NCI-H2107 (cell line): ENCODE measurements at regions not wholly inside any gene's neighbourhood (a gene's known extent, or its start where the extent isn't known, plus 50 kb on each side); places are given as distances from the start of the nearest gene placed in this dataset.
"Not testable (repeated sequence)": the region's sequence is repeated elsewhere in the genome, so short reads cannot be mapped to it uniquely, and the experiment has no call there.

ENCODE experiments used
- DNase-seq: peaks from one replicate; lab custom pipeline; 2025; lab: John Stamatoyannopoulos, UW

- no peak for DNase-seq
Observed at GRCh38 chr20:60096166-60096565, 137.9 kb downstream of the CDH26 start.

- DNase-seq: no peak
Observed at GRCh38 chr20:60097285-60097684, 139.1 kb downstream of the CDH26 start.

GRCh38 chr20:60100780-60101179 lies 142.6 kb downstream of the CDH26 start:
- no peak for DNase-seq

GRCh38 chr20:60101201-60101890 lies 143.1 kb downstream of the CDH26 start:
- DNase-seq: no peak

GRCh38 chr20:60101891-60102281 lies 143.7 kb downstream of the CDH26 start:
- no peak for DNase-seq

GRCh38 chr20:60102665-60103210 lies 144.5 kb downstream of the CDH26 start:
- no peak for DNase-seq

- no peak for DNase-seq
Observed at GRCh38 chr20:60104993-60105803, 147.0 kb downstream of the CDH26 start.

- DNase-seq: not testable (repeated sequence)
Observed at GRCh38 chr20:60106186-60106585, 148.0 kb downstream of the CDH26 start.

- DNase-seq: no peak
Observed at GRCh38 chr20:60107621-60108390, 149.6 kb downstream of the CDH26 start.

- DNase-seq: no peak
Observed at GRCh38 chr20:60108397-60108796, 150.2 kb downstream of the CDH26 start.

- no peak for DNase-seq
Observed at GRCh38 chr20:60113024-60113724, 155.0 kb downstream of the CDH26 start.

- no peak for DNase-seq
Observed at GRCh38 chr20:60113771-60114170, 155.5 kb downstream of the CDH26 start.

- no peak for DNase-seq
Observed at GRCh38 chr20:60115451-60115850, 157.2 kb downstream of the CDH26 start.

- DNase-seq: no peak
Observed at GRCh38 chr20:60116128-60116909, 158.1 kb downstream of the CDH26 start.

- no peak for DNase-seq
Observed at GRCh38 chr20:60117065-60117464, 158.8 kb downstream of the CDH26 start.

- DNase-seq: no peak
Observed at GRCh38 chr20:60121903-60122302, 163.7 kb downstream of the CDH26 start.

GRCh38 chr20:60122671-60123070 lies 164.4 kb downstream of the CDH26 start:
- DNase-seq: no peak

GRCh38 chr20:60123096-60123495 lies 164.9 kb downstream of the CDH26 start:
- DNase-seq: no peak

- DNase-seq: no peak
Observed at GRCh38 chr20:60123652-60124051, 165.4 kb downstream of the CDH26 start.

GRCh38 chr20:60124776-60125381 lies 166.7 kb downstream of the CDH26 start:
- no peak for DNase-seq

GRCh38 chr20:60125513-60125912 lies 167.3 kb downstream of the CDH26 start:
- DNase-seq: no peak
